Right ventricle myocardium superior (tissue), 1 donor: ENCODE measurements at regions not wholly inside any gene's neighbourhood (a gene's known extent, or its start where the extent isn't known, plus 50 kb on each side); places are given as distances from the start of the nearest gene placed in this dataset.

Source experiments
- ATAC-seq: fragments of 200-7000 bp; cut with Tn5 transposase; one replicate; pipeline ENCODE4 v1.9.1; 2020; ENCODE audit warnings: mild to moderate bottlenecking; ENCODE audit not compliant: poor library complexity
- DNase-seq: peaks from one replicate; pipeline ENCODE4 v3.0.0-alpha.2; 2020
- intact Hi-C: fragments of 100-400 bp; cut with DNase I; formaldehyde crosslinking; loops from one replicate; pipeline ENCODE4 v1.11.2; 2022
- donor health status: DM: no; HTN: yes; CAD: no; lungs with severe emphysema.

GRCh38 chr9:36760667-36761420 is 188.1 kb downstream of the MELK start:
- no peak for DNase-seq
- intact Hi-C loops: no loop called here
- ATAC-seq: no peak

DNA sequence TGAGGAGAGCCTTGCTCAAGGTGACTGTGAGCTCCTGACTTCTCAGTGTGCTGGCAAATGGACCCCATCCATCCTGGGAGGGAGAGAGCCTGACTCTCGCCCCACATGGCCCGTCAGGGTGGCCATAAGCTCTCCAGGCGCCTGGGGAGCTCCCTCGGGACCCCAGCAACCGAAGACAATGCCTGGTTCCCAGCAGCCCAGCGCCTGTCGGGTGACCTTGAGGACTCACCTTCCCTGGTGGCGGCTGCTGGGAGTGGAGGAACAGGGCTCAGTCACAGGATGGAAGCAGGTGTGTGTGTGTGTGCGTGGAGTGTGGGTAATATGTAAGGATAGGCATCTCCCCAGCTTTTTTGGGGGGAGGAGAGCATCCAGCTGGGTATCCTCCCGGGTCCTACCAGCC is 190.3 kb downstream of the MELK start:
- intact Hi-C loops: no loop called here
- ATAC-seq: no peak
- DNase-seq: no peak

DNA sequence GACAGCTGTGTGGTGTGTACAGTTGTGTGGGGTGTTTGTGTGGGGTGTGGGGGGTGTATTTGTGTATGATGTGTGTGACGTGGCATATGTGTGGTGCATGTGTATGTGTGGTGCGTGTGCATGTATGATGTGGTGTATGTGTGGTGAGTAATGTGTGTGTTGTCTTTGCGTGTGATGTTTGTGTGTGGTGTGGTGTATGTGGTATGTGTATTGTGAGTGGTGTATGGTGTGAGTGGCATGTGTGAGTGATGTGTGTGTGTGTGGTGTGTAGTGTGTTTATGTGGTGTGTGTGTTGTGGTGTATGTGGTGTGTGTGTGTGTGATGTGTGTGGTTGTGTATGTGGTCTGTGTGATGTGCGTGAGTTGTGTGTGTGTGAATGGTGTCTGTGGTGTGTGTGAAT is 191.1 kb downstream of the MELK start:
- intact Hi-C loops: no loop called here

DNA sequence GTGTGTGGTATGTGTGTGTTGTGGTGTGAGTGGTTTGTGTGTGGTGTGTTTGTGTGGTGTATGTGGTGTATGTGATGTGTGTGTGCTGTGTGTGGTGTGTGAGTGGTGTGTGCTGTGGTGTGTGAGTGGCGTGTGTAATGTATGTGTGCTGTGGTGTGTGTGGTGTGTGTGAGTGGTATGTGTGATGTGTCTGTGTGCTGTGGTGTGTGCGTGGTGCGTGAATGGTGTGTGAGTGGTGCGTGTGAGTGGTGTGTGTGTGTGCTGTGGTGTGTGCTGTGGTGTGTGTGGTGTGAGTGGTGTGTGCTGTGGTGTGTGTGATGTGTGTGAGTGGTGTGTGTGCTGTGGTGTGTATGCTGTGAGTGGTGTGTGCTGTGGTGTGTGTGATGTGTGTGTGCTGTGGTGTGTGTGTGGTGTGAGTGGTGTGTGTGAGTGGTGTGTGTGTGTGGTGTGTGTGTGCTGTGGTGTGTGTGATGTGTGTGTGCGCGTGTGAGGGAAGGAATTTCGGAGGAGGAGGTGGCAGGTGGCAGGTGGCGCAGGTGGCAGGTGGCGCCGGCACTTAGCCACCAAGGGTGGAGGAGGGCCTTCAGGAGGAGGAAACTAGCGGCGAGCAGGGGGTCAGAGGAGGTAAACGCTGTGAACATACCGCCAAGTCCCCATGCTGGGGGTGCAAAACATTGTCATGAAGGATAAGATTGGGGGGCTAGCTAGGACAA is 191.8 kb downstream of the MELK start:
- ATAC-seq: no peak
- intact Hi-C loops: no loop called here
- DNase-seq: no peak

More for the DNA sequence above, 191.1 kb downstream of the MELK start:
- ATAC-seq: no peak
- no peak for DNase-seq

- intact Hi-C loops: no loop called here
- no peak for ATAC-seq
- DNase-seq: no peak
Observed at GRCh38 chr9:36765077-36765390, 192.3 kb downstream of the MELK start.

- ATAC-seq (peak; percentile 76), DNase-seq (peak; percentile 69)
Observed at GRCh38 chr9:36765468-36766341, 193.0 kb downstream of the MELK start.

DNA sequence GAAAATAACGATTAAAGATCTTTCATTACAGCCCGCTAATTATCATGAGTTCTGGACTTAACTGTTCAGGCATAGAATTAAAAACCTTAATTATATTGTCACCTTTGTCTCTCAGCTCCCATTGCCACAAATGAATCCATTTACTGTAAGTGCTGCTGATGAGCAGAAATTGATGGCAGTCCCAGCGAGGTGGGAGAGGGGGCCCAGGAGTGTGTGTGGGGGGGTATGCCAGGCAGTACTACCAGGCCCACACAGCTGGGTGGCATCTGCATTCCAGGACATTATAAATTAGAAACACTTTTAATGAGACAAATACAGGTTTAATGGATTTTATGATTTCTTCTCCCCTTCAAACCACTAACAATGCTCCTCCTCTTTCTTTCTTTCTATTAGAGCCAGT is 196.0 kb downstream of the MELK start:
- intact Hi-C loops: no loop called here
- ATAC-seq: no peak
- no peak for DNase-seq

More at GRCh38 chr9:36765468-36766341, 193.0 kb downstream of the MELK start:
- intact Hi-C loops: no loop called here

DNA sequence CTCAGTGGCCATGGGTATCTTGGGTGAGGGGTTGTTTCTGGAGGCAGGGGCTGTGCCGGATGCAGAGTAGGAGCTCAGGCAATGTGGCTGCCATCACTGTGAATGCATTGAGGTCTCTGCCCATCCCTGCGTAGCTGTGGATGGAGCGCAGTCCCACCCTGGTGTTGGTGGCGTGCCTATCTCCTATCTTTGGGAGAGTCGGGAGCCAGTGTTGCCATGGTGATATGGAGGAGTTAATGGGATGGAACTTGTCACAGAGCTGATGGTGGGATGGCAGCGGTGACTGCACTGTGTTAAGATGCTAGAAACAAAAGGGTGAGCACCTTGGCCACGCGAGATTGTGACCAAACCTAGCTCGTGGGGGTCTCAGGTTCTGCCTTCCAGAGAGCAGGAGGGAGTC is 197.3 kb downstream of the MELK start:
- intact Hi-C loops: no loop called here
- DNase-seq (no peak), ATAC-seq (no peak)

GRCh38 chr9:36772449-36773403 is 200.0 kb downstream of the MELK start:
- ATAC-seq: no peak
- intact Hi-C loops: no loop called here

DNA sequence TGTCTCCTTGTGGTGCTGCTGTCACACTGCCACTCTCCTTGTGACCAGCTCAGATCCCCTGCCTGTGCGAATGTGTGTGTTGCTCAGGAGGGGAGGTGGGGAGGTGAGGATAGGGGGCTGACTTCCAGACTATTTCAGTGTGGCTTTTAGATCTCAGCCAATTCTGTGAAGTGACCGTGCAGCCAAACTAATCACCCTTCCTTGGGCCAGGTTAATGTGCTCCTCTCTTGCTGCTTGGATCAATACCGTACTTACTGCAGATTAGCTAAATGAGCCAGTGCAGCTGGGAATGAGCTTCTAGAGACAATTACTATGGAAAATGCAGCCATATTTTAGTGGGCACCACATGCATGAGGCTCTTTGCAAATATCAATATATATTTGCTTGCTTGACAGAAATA is 206.0 kb downstream of the MELK start:
- DNase-seq (no peak), ATAC-seq (no peak)
- intact Hi-C loops: no loop called here

More at GRCh38 chr9:36772449-36773403, 200.0 kb downstream of the MELK start:
- DNase-seq: no peak

DNA sequence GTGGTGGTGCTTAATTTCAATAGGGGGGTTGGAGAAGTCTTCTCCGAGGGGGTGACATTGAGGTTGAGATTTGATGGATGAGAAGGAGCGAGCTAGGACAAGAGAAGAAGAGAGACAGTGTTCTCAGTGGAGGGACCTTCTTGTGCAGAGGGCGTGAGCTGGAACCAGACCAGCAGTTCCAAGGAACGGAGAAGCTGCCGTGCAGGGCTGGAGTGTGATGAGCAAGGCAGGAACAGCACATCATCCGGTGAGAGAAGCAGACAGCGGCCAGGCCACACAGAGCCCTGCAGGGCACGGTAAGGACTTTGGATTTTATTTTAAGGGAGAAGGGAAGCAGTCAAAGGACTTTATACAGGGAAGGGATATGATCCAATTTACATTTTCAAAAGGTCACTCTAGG is 206.9 kb downstream of the MELK start:
- ATAC-seq (no peak), DNase-seq (no peak)
- intact Hi-C loops: no loop called here

DNA sequence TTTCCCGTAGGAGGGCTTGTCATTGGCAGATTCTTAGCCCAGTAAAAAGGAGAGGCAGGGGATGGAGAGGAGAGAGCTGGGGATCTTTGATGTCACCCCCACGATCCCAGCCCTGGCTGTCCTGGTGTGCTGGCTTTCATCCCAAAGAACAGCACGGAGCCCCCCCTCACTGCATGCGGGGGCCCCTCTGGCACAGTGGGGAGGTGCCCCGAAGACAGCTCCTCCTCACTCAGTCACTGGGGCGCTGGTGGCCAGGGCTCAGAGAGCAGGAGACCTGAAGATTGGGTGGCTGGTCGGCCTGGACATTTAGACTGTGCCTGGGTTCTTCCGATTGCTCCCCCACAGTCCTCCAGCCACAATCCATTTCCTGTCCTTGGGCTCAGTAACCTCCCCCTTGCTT is 207.5 kb downstream of the MELK start:
- ATAC-seq (no peak), DNase-seq (no peak)
- intact Hi-C loops: no loop called here

DNA sequence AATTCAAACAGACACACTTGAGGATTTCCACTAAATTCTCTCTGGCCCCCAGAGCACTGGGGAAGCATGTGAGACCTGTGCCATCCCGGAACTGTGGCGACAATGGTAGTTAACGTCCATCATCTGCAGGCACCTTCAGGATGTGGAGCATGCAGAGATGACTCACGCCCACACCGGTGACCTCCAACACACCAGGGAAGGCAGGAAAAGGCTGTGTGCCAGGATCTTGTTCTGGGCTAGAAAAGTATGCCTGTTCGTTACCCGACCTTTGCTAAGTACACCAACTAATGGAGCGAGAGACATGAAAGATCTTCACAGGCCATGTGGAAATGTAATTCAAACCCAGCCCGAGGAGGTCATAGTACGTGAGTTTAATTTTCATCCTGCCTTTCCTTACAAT is 208.8 kb downstream of the MELK start:
- no peak for ATAC-seq
- intact Hi-C loops: no loop called here
- DNase-seq: no peak
